Muscle layer of duodenum (tissue), 2 donors: ENCODE measurements at regions not wholly inside any gene's neighbourhood (a gene's known extent, or its start where the extent isn't known, plus 50 kb on each side); places are given as distances from the start of the nearest gene placed in this dataset.
A peak's percentile ranks its signal among the peaks of the same experiment; 100 is the strongest.

ENCODE experiments used
- H3K27ac ChIP-seq: one replicate; pipeline ENCODE4 v1.7.0; 2013; ENCODE audit warnings: mild to moderate bottlenecking, low read length
- H3K27me3 ChIP-seq: one replicate; pipeline ENCODE4 v1.7.0; 2013; ENCODE audit warnings: low read depth, mild to moderate bottlenecking, control low read depth, low read length
- H3K36me3 ChIP-seq, 2 donors: one replicate each; pipeline ENCODE4 v1.7.0; 2013; ENCODE audit warnings: low read length in 2 of 2, control low read depth in 1 of 2, mild to moderate bottlenecking in 1 of 2; ENCODE audit not compliant: insufficient read depth in 2 of 2, control insufficient read depth in 1 of 2
- H3K4me1 ChIP-seq, 2 donors: one replicate each; pipeline ENCODE4 v1.7.0; 2013; ENCODE audit warnings: low read length in 2 of 2, mild to moderate bottlenecking in 2 of 2, control low read depth in 1 of 2, moderate library complexity in 1 of 2; ENCODE audit not compliant: insufficient read depth in 2 of 2, control insufficient read depth in 1 of 2
- H3K4me3 ChIP-seq, 2 donors: one replicate each; pipeline ENCODE4 v1.7.0; 2013; ENCODE audit warnings: low read length in 2 of 2, low read depth in 1 of 2, mild to moderate bottlenecking in 1 of 2
- H3K9me3 ChIP-seq, 2 donors: one replicate each; pipeline ENCODE4 v1.7.0; 2013; ENCODE audit warnings: low read length in 2 of 2, control low read depth in 1 of 2, mild to moderate bottlenecking in 1 of 2; ENCODE audit not compliant: control insufficient read depth in 1 of 2
- donor health status: healthy.

GRCh38 chr19:28727480-28728159 lies 485.3 kb downstream of the UQCRFS1 start:
- no peak overlapping the region for H3K27ac ChIP-seq
- H3K4me3 ChIP-seq = peak overlapping the region in 1 of 2 donors; percentile 26
- H3K36me3 ChIP-seq = no peaks in the 10 kb centered on the region
- peaks cover 0 to 7% of the 10 kb centered on the region in 2 donors for H3K4me1 ChIP-seq
- H3K27me3 ChIP-seq = no peaks in the 10 kb centered on the region
- no peaks in the 10 kb centered on the region for H3K9me3 ChIP-seq

GRCh38 chr19:28726533-28727479 lies 486.1 kb downstream of the UQCRFS1 start:
- Histone ChIP-seq H3K27ac (no peak overlapping the region), H3K9me3 (no peaks in the 10 kb centered on the region), H3K4me3 (peak overlapping the region in 1 of 2 donors; percentile 26), H3K4me1 (peaks cover 0 to 7% of the 10 kb centered on the region in 2 donors), H3K36me3 (no peaks in the 10 kb centered on the region), H3K27me3 (no peaks in the 10 kb centered on the region)

- H3K9me3 ChIP-seq = no peaks in the 10 kb centered on the region
- H3K4me1 ChIP-seq = no peaks in the 10 kb centered on the region
- H3K36me3 ChIP-seq = no peaks in the 10 kb centered on the region
- H3K4me3 ChIP-seq = no peak overlapping the region
- H3K27me3 ChIP-seq = no peaks in the 10 kb centered on the region
- H3K27ac ChIP-seq = no peak overlapping the region
Observed at GRCh38 chr19:28718909-28719308, 494.0 kb downstream of the UQCRFS1 start.

- H3K4me1 ChIP-seq = no peaks in the 10 kb centered on the region
- no peaks in the 10 kb centered on the region for H3K9me3 ChIP-seq
- H3K27ac ChIP-seq = no peak overlapping the region
Observed at GRCh38 chr19:28715157-28715556, 497.8 kb downstream of the UQCRFS1 start.

GRCh38 chr19:28711411-28711810 lies 501.5 kb downstream of the UQCRFS1 start:
- Histone ChIP-seq H3K9me3 (no peaks in the 10 kb centered on the region), H3K4me1 (no peaks in the 10 kb centered on the region), H3K4me3 (no peak overlapping the region), H3K27me3 (no peaks in the 10 kb centered on the region), H3K36me3 (no peaks in the 10 kb centered on the region), H3K27ac (no peak overlapping the region)

More at GRCh38 chr19:28715157-28715556, 497.8 kb downstream of the UQCRFS1 start:
- no peaks in the 10 kb centered on the region for H3K27me3 ChIP-seq
- no peak overlapping the region for H3K4me3 ChIP-seq
- no peaks in the 10 kb centered on the region for H3K36me3 ChIP-seq

- Histone ChIP-seq H3K4me1 (no peaks in the 10 kb centered on the region), H3K9me3 (no peaks in the 10 kb centered on the region), H3K27me3 (no peaks in the 10 kb centered on the region), H3K27ac (no peak overlapping the region), H3K4me3 (no peak overlapping the region), H3K36me3 (no peaks in the 10 kb centered on the region)
Observed at GRCh38 chr19:28710278-28710677, 502.7 kb downstream of the UQCRFS1 start.

GRCh38 chr19:28706693-28707092 lies 506.3 kb downstream of the UQCRFS1 start:
- Histone ChIP-seq H3K4me3 (no peak overlapping the region), H3K27me3 (no peaks in the 10 kb centered on the region), H3K4me1 (no peaks in the 10 kb centered on the region), H3K27ac (no peak overlapping the region), H3K9me3 (no peaks in the 10 kb centered on the region), H3K36me3 (no peaks in the 10 kb centered on the region)

- Histone ChIP-seq H3K36me3 (no peaks in the 10 kb centered on the region), H3K27me3 (no peaks in the 10 kb centered on the region), H3K9me3 (no peaks in the 10 kb centered on the region), H3K27ac (no peak overlapping the region), H3K4me3 (no peak overlapping the region), H3K4me1 (no peaks in the 10 kb centered on the region)
Observed at GRCh38 chr19:28705008-28705407, 507.9 kb downstream of the UQCRFS1 start.

GRCh38 chr19:28703400-28703956 lies 509.5 kb downstream of the UQCRFS1 start:
- H3K4me3 ChIP-seq = no peak overlapping the region
- H3K27ac ChIP-seq = no peak overlapping the region
- no peaks in the 10 kb centered on the region for H3K27me3 ChIP-seq
- no peaks in the 10 kb centered on the region for H3K4me1 ChIP-seq
- H3K36me3 ChIP-seq = no peaks in the 10 kb centered on the region
- H3K9me3 ChIP-seq = no peaks in the 10 kb centered on the region

GRCh38 chr19:28701491-28701890 lies 511.5 kb downstream of the UQCRFS1 start:
- no peaks in the 10 kb centered on the region for H3K36me3 ChIP-seq

GRCh38 chr19:28700176-28700575 lies 512.8 kb downstream of the UQCRFS1 start:
- no peaks in the 10 kb centered on the region for H3K27me3 ChIP-seq
- H3K36me3 ChIP-seq = no peaks in the 10 kb centered on the region
- no peak overlapping the region for H3K4me3 ChIP-seq
- H3K9me3 ChIP-seq = no peaks in the 10 kb centered on the region
- H3K4me1 ChIP-seq = no peaks in the 10 kb centered on the region
- no peak overlapping the region for H3K27ac ChIP-seq

More at GRCh38 chr19:28701491-28701890, 511.5 kb downstream of the UQCRFS1 start:
- Histone ChIP-seq H3K27me3 (no peaks in the 10 kb centered on the region), H3K4me1 (no peaks in the 10 kb centered on the region), H3K4me3 (no peak overlapping the region), H3K9me3 (no peaks in the 10 kb centered on the region), H3K27ac (no peak overlapping the region)
